GM12864 (cell line): ENCODE measurements at regions not wholly inside any gene's neighbourhood (a gene's known extent, or its start where the extent isn't known, plus 50 kb on each side); places are given as distances from the start of the nearest gene placed in this dataset.

Source experiments
- DNase-seq: peaks from one replicate; pipeline ENCODE4 v3.0.0-alpha.2; 2011; ENCODE audit warnings: low read depth
- H3K4me3 ChIP-seq: 2 replicates; pipeline ENCODE4 v1.5.1; 2011; ENCODE audit warnings: mild to moderate bottlenecking, low read depth, low read length, control low read depth
- TF ChIP-seq, protein P1 (sequence below): IDR thresholded peaks from 2 replicates; pipeline ENCODE4 v1.5.1; 2011; ENCODE audit warnings: low read depth, mild to moderate bottlenecking, moderate library complexity, low read length, control low read depth, inconsistent platforms; ENCODE audit errors: missing control alignments

DNA sequence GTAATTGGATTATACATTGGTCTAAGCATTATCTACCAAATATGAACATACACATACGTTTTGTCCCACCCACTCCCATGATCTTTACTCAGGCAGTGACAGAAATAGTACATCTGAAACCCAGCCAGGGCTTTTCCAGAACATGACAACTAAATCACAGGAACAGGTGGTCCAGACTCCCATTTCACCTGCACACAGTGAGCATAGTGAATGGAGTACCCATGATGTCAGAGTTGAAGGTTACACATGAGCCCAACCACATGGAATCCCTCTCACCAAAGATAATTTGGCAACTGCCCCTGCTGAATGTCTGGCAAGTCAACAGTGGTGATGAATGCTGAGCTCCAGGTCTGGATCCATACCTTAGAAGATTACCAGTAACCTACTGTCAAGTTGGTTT lies 411.9 kb upstream of the LUZP2 start:
- H3K4me3 ChIP-seq = no peak overlapping the region
- DNase-seq = no peak

DNA sequence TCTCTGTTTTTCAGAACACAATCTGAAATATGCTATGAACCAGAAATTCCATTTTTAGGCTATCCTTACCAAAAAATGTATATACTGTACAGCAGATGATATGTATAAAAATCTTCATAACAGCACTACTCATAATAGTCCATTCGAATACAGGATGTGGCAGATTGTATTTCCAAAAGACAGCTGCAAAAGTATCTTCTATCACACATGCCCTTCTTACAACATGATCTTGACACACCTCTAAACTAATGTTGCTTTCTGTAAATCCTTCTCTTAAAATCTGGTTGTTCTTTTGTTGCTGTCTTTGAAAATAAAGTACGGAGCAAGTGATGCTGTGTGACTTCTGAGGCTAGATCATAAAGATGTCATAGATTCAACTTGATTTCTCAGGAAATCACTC lies 409.9 kb upstream of the LUZP2 start:
- no peak for DNase-seq
- TF ChIP-seq, protein P1, sequence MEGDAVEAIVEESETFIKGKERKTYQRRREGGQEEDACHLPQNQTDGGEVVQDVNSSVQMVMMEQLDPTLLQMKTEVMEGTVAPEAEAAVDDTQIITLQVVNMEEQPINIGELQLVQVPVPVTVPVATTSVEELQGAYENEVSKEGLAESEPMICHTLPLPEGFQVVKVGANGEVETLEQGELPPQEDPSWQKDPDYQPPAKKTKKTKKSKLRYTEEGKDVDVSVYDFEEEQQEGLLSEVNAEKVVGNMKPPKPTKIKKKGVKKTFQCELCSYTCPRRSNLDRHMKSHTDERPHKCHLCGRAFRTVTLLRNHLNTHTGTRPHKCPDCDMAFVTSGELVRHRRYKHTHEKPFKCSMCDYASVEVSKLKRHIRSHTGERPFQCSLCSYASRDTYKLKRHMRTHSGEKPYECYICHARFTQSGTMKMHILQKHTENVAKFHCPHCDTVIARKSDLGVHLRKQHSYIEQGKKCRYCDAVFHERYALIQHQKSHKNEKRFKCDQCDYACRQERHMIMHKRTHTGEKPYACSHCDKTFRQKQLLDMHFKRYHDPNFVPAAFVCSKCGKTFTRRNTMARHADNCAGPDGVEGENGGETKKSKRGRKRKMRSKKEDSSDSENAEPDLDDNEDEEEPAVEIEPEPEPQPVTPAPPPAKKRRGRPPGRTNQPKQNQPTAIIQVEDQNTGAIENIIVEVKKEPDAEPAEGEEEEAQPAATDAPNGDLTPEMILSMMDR = no peak
- no peak overlapping the region for H3K4me3 ChIP-seq

More for the DNA sequence above, 411.9 kb upstream of the LUZP2 start:
- TF ChIP-seq, protein P1 = no peak

DNA sequence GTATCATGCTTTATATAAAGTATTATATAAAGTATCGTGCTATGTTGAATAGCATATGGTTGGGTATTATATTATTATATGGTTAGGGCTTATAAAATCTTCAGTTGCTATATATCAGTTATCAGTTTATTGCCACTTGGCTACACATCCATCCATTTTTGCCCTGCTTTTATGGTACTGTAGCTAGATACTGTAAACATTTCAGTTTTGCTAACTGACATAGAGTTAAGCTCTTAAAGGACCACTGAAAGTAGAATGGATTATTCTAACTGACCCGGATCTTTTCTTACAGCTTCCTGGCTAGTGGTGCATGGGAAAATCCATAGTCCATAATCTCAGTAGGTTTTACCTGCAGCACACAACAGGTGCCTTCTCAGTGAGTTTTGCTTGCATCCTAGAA lies 405.3 kb upstream of the LUZP2 start:
- TF ChIP-seq, protein P1 = no peak
- no peak for DNase-seq
- H3K4me3 ChIP-seq = no peak overlapping the region

DNA sequence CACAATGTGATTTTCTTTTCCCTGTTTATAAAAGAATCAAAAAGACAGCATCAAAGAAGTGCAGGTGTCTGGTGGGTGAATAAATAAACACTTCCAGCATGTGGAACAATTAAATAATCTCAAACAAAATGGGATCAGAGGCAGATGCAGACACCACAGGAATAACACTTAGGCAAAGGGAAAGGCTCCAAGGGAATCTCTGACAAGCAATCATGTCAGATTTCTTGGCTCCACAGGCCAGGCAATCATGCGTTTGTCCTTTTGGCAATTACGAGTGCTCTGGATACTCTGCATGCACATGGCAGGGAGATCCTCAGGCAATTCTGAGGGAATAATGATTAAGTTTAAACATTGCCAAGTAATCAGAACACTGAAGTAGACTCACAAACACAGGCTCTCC lies 403.5 kb upstream of the LUZP2 start:
- no peak overlapping the region for H3K4me3 ChIP-seq
- TF ChIP-seq, protein P1 = no peak
- no peak for DNase-seq

GRCh38 chr11:24108609-24109008 lies 388.2 kb upstream of the LUZP2 start:
- no peak for DNase-seq
- TF ChIP-seq, protein P1 = no peak
- H3K4me3 ChIP-seq = no peak overlapping the region

DNA sequence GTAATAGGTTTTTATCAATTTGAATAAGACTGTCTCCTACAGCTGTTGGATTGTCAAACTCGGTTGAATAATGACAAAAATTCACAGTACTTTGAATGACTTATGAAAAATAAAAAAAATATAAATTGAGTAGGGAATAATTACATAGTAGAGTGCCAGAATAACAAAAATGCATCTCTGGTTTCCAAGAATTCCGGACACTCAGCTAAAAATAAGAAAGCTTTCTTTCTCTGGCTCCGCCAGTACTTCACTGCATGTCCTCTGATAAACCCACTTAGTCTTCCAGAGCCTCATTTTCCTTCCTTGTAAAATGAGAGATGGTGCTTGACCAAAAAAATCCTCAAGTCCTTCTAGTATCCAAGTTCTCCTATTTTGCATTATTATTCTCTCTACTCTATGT lies 374.6 kb upstream of the LUZP2 start:
- no peak for DNase-seq
- no peak overlapping the region for H3K4me3 ChIP-seq
- TF ChIP-seq, protein P1 = no peak

GRCh38 chr11:24124876-24125275 lies 372.0 kb upstream of the LUZP2 start:
- no peak for DNase-seq
- TF ChIP-seq, protein P1 = no peak
- no peak overlapping the region for H3K4me3 ChIP-seq
